Mesenchymal stem cell (in vitro differentiated cells and primary cell): ENCODE measurements at regions not wholly inside any gene's neighbourhood (a gene's known extent, or its start where the extent isn't known, plus 50 kb on each side); places are given as distances from the start of the nearest gene placed in this dataset.

Experiments used
- DNase-seq: peaks from one replicate; pipeline ENCODE4 v3.0.0-alpha.2; 2013
- H2AFZ ChIP-seq: one replicate; pipeline ENCODE4 v1.6.1; 2013; ENCODE audit warnings: low read depth, mild to moderate bottlenecking, control low read depth, inconsistent platforms, low read length, moderate library complexity
- H2AK5ac ChIP-seq: 2 replicates; pipeline ENCODE4 v1.6.1; 2013; ENCODE audit warnings: low read length, moderate library complexity, mild to moderate bottlenecking, inconsistent platforms; ENCODE audit not compliant: severe bottlenecking
- H2BK120ac ChIP-seq: one replicate; pipeline ENCODE4 v1.6.1; 2013; ENCODE audit warnings: low read depth, mild to moderate bottlenecking, inconsistent platforms, low read length, moderate library complexity
- H2BK12ac ChIP-seq, 2 experiments: one replicate each; pipeline ENCODE4 v1.6.1; 2013; ENCODE audit warnings: inconsistent platforms in 2 of 2, low read length in 2 of 2, mild to moderate bottlenecking in 2 of 2, moderate library complexity in 2 of 2, control low read depth in 1 of 2
- H2BK15ac ChIP-seq: one replicate; pipeline ENCODE4 v1.6.1; 2013; ENCODE audit warnings: mild to moderate bottlenecking, low read depth, inconsistent platforms; ENCODE audit not compliant: poor library complexity, severe bottlenecking
- H2BK5ac ChIP-seq: 2 replicates; pipeline ENCODE4 v1.6.1; 2013; ENCODE audit warnings: low read depth, mild to moderate bottlenecking, low read length, control low read depth, inconsistent platforms; ENCODE audit not compliant: poor library complexity, severe bottlenecking
- H3K14ac ChIP-seq, 2 experiments: one replicate each; pipeline ENCODE4 v1.6.1; 2013; ENCODE audit warnings: inconsistent platforms in 2 of 2, low read length in 2 of 2, control low read depth in 1 of 2, mild to moderate bottlenecking in 1 of 2, moderate library complexity in 1 of 2
- H3K18ac ChIP-seq, 2 experiments: one replicate each; pipeline ENCODE4 v1.6.1; 2013; ENCODE audit warnings: inconsistent platforms in 2 of 2, low read length in 2 of 2, control low read depth in 1 of 2, low read depth in 1 of 2, mild to moderate bottlenecking in 1 of 2
- H3K23ac ChIP-seq, 2 experiments: one replicate each; pipeline ENCODE4 v1.6.1; 2013; ENCODE audit warnings: inconsistent platforms in 2 of 2, low read length in 2 of 2, mild to moderate bottlenecking in 2 of 2, moderate library complexity in 2 of 2, control low read depth in 1 of 2
- H3K27ac ChIP-seq: 2 replicates; pipeline ENCODE4 v1.5.1; 2013; ENCODE audit warnings: mild to moderate bottlenecking, moderate library complexity, low read length, control low read depth, inconsistent platforms; ENCODE audit not compliant: poor library complexity, severe bottlenecking
- H3K27me3 ChIP-seq, 2 experiments: 2 replicates each; pipeline versions ENCODE4 v1.6.1 to v1.7.0; 2013; ENCODE audit warnings: low read length in 2 of 2, mild to moderate bottlenecking in 2 of 2, moderate library complexity in 2 of 2, control low read depth in 1 of 2, inconsistent platforms in 1 of 2; ENCODE audit not compliant: control insufficient read depth in 1 of 2, insufficient read depth in 1 of 2
- H3K36me3 ChIP-seq, 2 experiments: 2 replicates each; pipeline versions ENCODE4 v1.6.1 to v1.7.0; 2013; ENCODE audit warnings: low read length in 2 of 2, control low read depth in 1 of 2, inconsistent platforms in 1 of 2, low read depth in 1 of 2, mild to moderate bottlenecking in 1 of 2; ENCODE audit not compliant: insufficient read depth in 2 of 2, control insufficient read depth in 1 of 2
- H3K4ac ChIP-seq, 2 experiments: one replicate each; pipeline ENCODE4 v1.6.1; 2013; ENCODE audit warnings: inconsistent platforms in 2 of 2, low read length in 2 of 2, mild to moderate bottlenecking in 2 of 2, moderate library complexity in 2 of 2, control low read depth in 1 of 2, low read depth in 1 of 2
- H3K4me1 ChIP-seq: 2 replicates; pipeline ENCODE4 v1.6.1; 2013; ENCODE audit warnings: low read depth, low read length, control low read depth; ENCODE audit not compliant: control insufficient read depth, insufficient read depth
- H3K4me2 ChIP-seq: 2 replicates; pipeline ENCODE4 v1.6.1; 2013; ENCODE audit warnings: low read length, mild to moderate bottlenecking, inconsistent platforms; ENCODE audit not compliant: poor library complexity, severe bottlenecking
- H3K4me3 ChIP-seq, 2 experiments: 2 replicates each; pipeline versions ENCODE4 v1.5.1 to v1.7.0; 2013; ENCODE audit warnings: low read length in 2 of 2, mild to moderate bottlenecking in 2 of 2, control low read depth in 1 of 2, low read depth in 1 of 2; ENCODE audit not compliant: insufficient read depth in 1 of 2
- H3K79me1 ChIP-seq: replicated peaks from 2 replicates; pipeline ENCODE4 v1.6.1; 2013; ENCODE audit warnings: mild to moderate bottlenecking, control low read depth, low read length, inconsistent platforms; ENCODE audit not compliant: poor library complexity, severe bottlenecking
- H3K9ac ChIP-seq: 2 replicates; pipeline ENCODE4 v1.7.0; 2013; ENCODE audit warnings: mild to moderate bottlenecking, low read length, moderate library complexity
- H3K9me3 ChIP-seq: 2 replicates; pipeline ENCODE4 v1.7.0; 2013; ENCODE audit warnings: mild to moderate bottlenecking, low read length; ENCODE audit not compliant: control insufficient read depth
- H4K8ac ChIP-seq: one replicate; pipeline ENCODE4 v1.6.1; 2013; ENCODE audit warnings: inconsistent platforms, mild to moderate bottlenecking, low read length, moderate library complexity
- H4K91ac ChIP-seq: one replicate; pipeline ENCODE4 v1.6.1; 2013; ENCODE audit warnings: mild to moderate bottlenecking, low read length, inconsistent platforms
- WGBS: methylation state at CpG from one replicate; pipeline ENCODE4 v1.1.7; 2013; ENCODE audit warnings: mixed read lengths; 5-methylcytosine and 5-hydroxymethylcytosine counted together

GRCh38 chr4:55269470-55269869 lies 76.6 kb upstream of the SRD5A3 start:
- Histone ChIP-seq H3K9ac (no peak overlapping the region), H2BK15ac (no peak overlapping the region), H4K8ac (no peak overlapping the region), H3K9me3 (no peaks in the 10 kb centered on the region), H3K4me1 (no peaks in the 10 kb centered on the region), H3K4me2 (no peak overlapping the region), H3K27ac (no peak overlapping the region), H3K14ac (no peak overlapping the region), H2BK120ac (no peak overlapping the region), H3K27me3 (peaks cover 7 to 9% of the 10 kb centered on the region in 2 experiments), H3K79me1 (no peaks in the 10 kb centered on the region), H3K36me3 (no peaks in the 10 kb centered on the region), H2AFZ (no peak overlapping the region), H2BK12ac (no peak overlapping the region), H3K4me3 (no peak overlapping the region), H4K91ac (no peak overlapping the region), H2BK5ac (no peak overlapping the region), H3K18ac (no peak overlapping the region), H2AK5ac (no peak overlapping the region), H3K4ac (no peak overlapping the region), H3K23ac (no peak overlapping the region)
- no peak for DNase-seq
- 44% methylated on average over 1 of the region's 2 CpGs for WGBS

- no peaks in the 10 kb centered on the region for H3K36me3 ChIP-seq
- H3K9ac ChIP-seq = no peak overlapping the region
- H3K14ac ChIP-seq = no peak overlapping the region
- no peak overlapping the region for H2BK5ac ChIP-seq
- no peak overlapping the region for H3K4ac ChIP-seq
- H2AFZ ChIP-seq = no peak overlapping the region
- H3K79me1 ChIP-seq = no peaks in the 10 kb centered on the region
- H2BK15ac ChIP-seq = no peak overlapping the region
- H3K4me2 ChIP-seq = no peak overlapping the region
- H3K4me1 ChIP-seq = no peaks in the 10 kb centered on the region
- H2BK12ac ChIP-seq = no peak overlapping the region
- no peak overlapping the region for H3K23ac ChIP-seq
- 78% methylated on average over 4 of the region's 4 CpGs for WGBS
- no peak overlapping the region for H3K27ac ChIP-seq
- no peak overlapping the region for H3K18ac ChIP-seq
- no peak overlapping the region for H4K91ac ChIP-seq
- peaks cover 7 to 12% of the 10 kb centered on the region in 2 experiments for H3K27me3 ChIP-seq
- no peak overlapping the region for H4K8ac ChIP-seq
- H2AK5ac ChIP-seq = no peak overlapping the region
- H2BK120ac ChIP-seq = no peak overlapping the region
- H3K9me3 ChIP-seq = no peaks in the 10 kb centered on the region
- no peak overlapping the region for H3K4me3 ChIP-seq
- no peak for DNase-seq
Measured at GRCh38 chr4:55269995-55270394, 76.0 kb upstream of the SRD5A3 start.

GRCh38 chr4:55270481-55270880 lies 75.6 kb upstream of the SRD5A3 start:
- Histone ChIP-seq H2BK15ac (no peak overlapping the region), H2AK5ac (no peak overlapping the region), H3K9me3 (no peaks in the 10 kb centered on the region), H3K23ac (no peak overlapping the region), H3K79me1 (no peaks in the 10 kb centered on the region), H3K18ac (no peak overlapping the region), H3K4ac (no peak overlapping the region), H2AFZ (no peak overlapping the region), H3K4me2 (no peak overlapping the region), H2BK5ac (no peak overlapping the region), H3K4me1 (no peaks in the 10 kb centered on the region), H3K4me3 (no peak overlapping the region), H4K8ac (no peak overlapping the region), H3K9ac (no peak overlapping the region), H2BK120ac (no peak overlapping the region), H2BK12ac (no peak overlapping the region), H4K91ac (no peak overlapping the region), H3K36me3 (no peaks in the 10 kb centered on the region), H3K14ac (no peak overlapping the region), H3K27ac (no peak overlapping the region), H3K27me3 (peaks cover 7 to 16% of the 10 kb centered on the region in 2 experiments)
- no peak for DNase-seq
- no CpG with 5 or more reads among the region's 2 CpGs for WGBS

- Histone ChIP-seq H2BK12ac (no peak overlapping the region), H3K4me3 (no peak overlapping the region), H3K27ac (no peak overlapping the region), H3K14ac (no peak overlapping the region), H3K27me3 (peaks cover 7 to 16% of the 10 kb centered on the region in 2 experiments), H2BK15ac (no peak overlapping the region), H3K9me3 (no peaks in the 10 kb centered on the region), H3K4ac (no peak overlapping the region), H3K9ac (no peak overlapping the region), H2BK120ac (no peak overlapping the region), H2BK5ac (no peak overlapping the region), H3K79me1 (no peaks in the 10 kb centered on the region), H4K8ac (no peak overlapping the region), H3K4me2 (no peak overlapping the region), H3K18ac (no peak overlapping the region), H3K36me3 (no peaks in the 10 kb centered on the region), H2AK5ac (no peak overlapping the region), H3K4me1 (no peaks in the 10 kb centered on the region), H3K23ac (no peak overlapping the region), H4K91ac (no peak overlapping the region), H2AFZ (no peak overlapping the region)
- no peak for DNase-seq
- WGBS = 100% methylated on average over 1 of the region's 2 CpGs
Measured at GRCh38 chr4:55272102-55272501, 73.9 kb upstream of the SRD5A3 start.
